ENCODE measurements at regions not wholly inside any gene's neighbourhood (a gene's known extent, or its start where the extent isn't known, plus 50 kb on each side); places are given as distances from the start of the nearest gene placed in this dataset.

DNA sequence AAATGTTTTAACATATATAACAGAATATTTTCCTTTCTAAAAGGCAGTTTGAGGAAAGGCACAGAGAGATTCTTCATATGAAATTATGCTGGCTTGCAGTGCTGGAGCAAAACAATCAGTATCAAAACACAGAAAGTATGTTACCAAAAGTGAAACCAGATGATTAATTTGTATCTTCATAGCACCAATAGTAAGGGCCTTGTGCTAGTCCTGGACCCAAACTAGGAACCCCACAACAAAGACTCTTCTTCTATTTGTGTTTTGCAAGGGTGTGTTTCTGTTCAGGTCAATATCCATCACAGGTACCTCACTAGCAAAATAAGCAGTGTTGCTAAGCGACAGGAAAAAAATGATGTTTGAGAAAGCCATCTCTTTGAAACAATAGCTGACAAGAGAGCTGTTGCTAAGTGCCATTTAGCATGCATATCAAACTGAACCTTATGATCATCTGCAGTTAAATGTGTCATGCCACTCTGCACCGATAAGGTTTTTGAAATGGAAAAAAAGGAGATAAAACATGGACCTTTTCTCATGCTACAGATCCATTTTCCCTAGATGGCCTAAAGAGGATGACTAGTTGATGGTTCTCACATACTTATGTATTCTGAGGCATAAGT, 196.2 kb upstream of the ALG10 start:
- TF ChIP-seq ISL1 (CRISPR knock-in tag; IDR thresholded peaks at IDR 0.05) = no peak
- TF ChIP-seq PATZ1 (CRISPR knock-in tag; IDR thresholded peaks at IDR 0.05; ENCODE audit: borderline replicate concordance) = no peak
- TF ChIP-seq ESRRG (CRISPR knock-in tag; IDR thresholded peaks at IDR 0.05) = no peak
- TF ChIP-seq ARNTL (CRISPR knock-in tag; IDR thresholded peaks at IDR 0.05; ENCODE audit: borderline replicate concordance, low read depth) = no peak
- no peak for TF ChIP-seq ZFP30 (CRISPR knock-in tag; IDR thresholded peaks at IDR 0.05)
- no peak for TF ChIP-seq CSRNP3 (CRISPR knock-in tag; IDR thresholded peaks at IDR 0.05)
- no peak for TF ChIP-seq SNAI2 (CRISPR knock-in tag; IDR thresholded peaks at IDR 0.05)
